Thyroid gland (tissue), 4 donors: ENCODE measurements at regions not wholly inside any gene's neighbourhood (a gene's known extent, or its start where the extent isn't known, plus 50 kb on each side); places are given as distances from the start of the nearest gene placed in this dataset.

Experiments
- CTCF ChIP-seq, 6 experiments: fragments of 200-600 bp in 3 of 6; fragments of 450-650 bp in 3 of 6; sonication (generic) in 3 of 6; IDR thresholded peaks; one replicate each; pipeline ENCODE4 v1.5.1; 2016 to 2019; ENCODE audit warnings: antibody characterized with exemption in 6 of 6, mild to moderate bottlenecking in 2 of 6, inconsistent platforms in 1 of 6, moderate library complexity in 1 of 6
- POLR2A ChIP-seq, 2 donors: fragments of 450-650 bp; IDR thresholded peaks; one replicate each; pipeline ENCODE4 v1.6.1; 2017; ENCODE audit warnings: antibody characterized with exemption in 2 of 2, mild to moderate bottlenecking in 2 of 2, moderate library complexity in 1 of 2

- TF ChIP-seq CTCF (IDR thresholded peaks at IDR 0.05) (no peak), POLR2A (IDR thresholded peaks at IDR 0.05) (no peak)
Observed at GRCh38 chr11:91536366-91536765, 688.3 kb upstream of the FAT3 start.
